Fibroblast of skin of abdomen (primary cell): ENCODE measurements at regions not wholly inside any gene's neighbourhood (a gene's known extent, or its start where the extent isn't known, plus 50 kb on each side); places are given as distances from the start of the nearest gene placed in this dataset.

Experiments
- DNase-seq: peaks from one replicate; pipeline ENCODE4 v3.0.0-alpha.2; 2013

- peak; percentile 53 for DNase-seq
These were observed 159.9 kb upstream of the HMCN1 start for GRCh38 chr1:185574139-185574875.

GRCh38 chr1:185573677-185574076, 160.5 kb upstream of the HMCN1 start:
- DNase-seq = no peak

- DNase-seq = no peak
These were observed 161.0 kb upstream of the HMCN1 start for GRCh38 chr1:185573162-185573561.

GRCh38 chr1:185570962-185571361, 163.2 kb upstream of the HMCN1 start:
- no peak for DNase-seq

- no peak for DNase-seq
These were observed 165.8 kb upstream of the HMCN1 start for GRCh38 chr1:185568155-185569123.

- no peak for DNase-seq
These were observed 166.8 kb upstream of the HMCN1 start for GRCh38 chr1:185567440-185567839.

- DNase-seq = peak; percentile 81
These were observed 167.2 kb upstream of the HMCN1 start for GRCh38 chr1:185566995-185567394.

- peak; percentile 98 for DNase-seq
These were observed 168.9 kb upstream of the HMCN1 start for GRCh38 chr1:185565302-185565701.

- no peak for DNase-seq
These were observed 169.4 kb upstream of the HMCN1 start for GRCh38 chr1:185564816-185565215.

GRCh38 chr1:185562461-185563359, 171.5 kb upstream of the HMCN1 start:
- no peak for DNase-seq

GRCh38 chr1:185561629-185562028, 172.6 kb upstream of the HMCN1 start:
- DNase-seq = peak; percentile 88

GRCh38 chr1:185560760-185561159, 173.4 kb upstream of the HMCN1 start:
- DNase-seq = no peak

GRCh38 chr1:185559684-185560331, 174.4 kb upstream of the HMCN1 start:
- DNase-seq = peak; percentile 63

GRCh38 chr1:185559151-185559550, 175.0 kb upstream of the HMCN1 start:
- no peak for DNase-seq

- peak; percentile 80 for DNase-seq
These were observed 177.6 kb upstream of the HMCN1 start for GRCh38 chr1:185556561-185556960.

- no peak for DNase-seq
These were observed 178.4 kb upstream of the HMCN1 start for GRCh38 chr1:185555743-185556142.

GRCh38 chr1:185551008-185551407, 183.2 kb upstream of the HMCN1 start:
- DNase-seq = no peak

GRCh38 chr1:185549906-185550305, 184.3 kb upstream of the HMCN1 start:
- DNase-seq = no peak

- no peak for DNase-seq
These were observed 188.2 kb upstream of the HMCN1 start for GRCh38 chr1:185546029-185546428.

GRCh38 chr1:185541871-185542301, 192.3 kb upstream of the HMCN1 start:
- peak; percentile 93 for DNase-seq

- no peak for DNase-seq
These were observed 193.9 kb upstream of the HMCN1 start for GRCh38 chr1:185540295-185540694.
